Sigmoid colon (tissue), 4 donors: ENCODE measurements at regions not wholly inside any gene's neighbourhood (a gene's known extent, or its start where the extent isn't known, plus 50 kb on each side); places are given as distances from the start of the nearest gene placed in this dataset.

ENCODE experiments used
- CTCF ChIP-seq, 4 experiments: fragments of 450-650 bp in 3 of 4; fragments of 200-600 bp in 1 of 4; IDR thresholded peaks; one replicate each; pipeline ENCODE4 v1.5.1; 2016 to 2019; ENCODE audit warnings: antibody characterized with exemption in 4 of 4, mild to moderate bottlenecking in 3 of 4, moderate library complexity in 2 of 4
- EP300 ChIP-seq, 4 donors: sonication (generic); formaldehyde crosslinking; IDR thresholded peaks; one replicate each; pipeline ENCODE4 v1.6.1; 2017; ENCODE audit warnings: antibody characterized with exemption in 4 of 4

GRCh38 chr10:61110188-61110844, 166.3 kb upstream of the RHOBTB1 start:
- no peak for TF ChIP-seq CTCF (IDR thresholded peaks at IDR 0.05)
- TF ChIP-seq EP300 (IDR thresholded peaks at IDR 0.05) = no peak
